ENCODE measurements at regions not wholly inside any gene's neighbourhood (a gene's known extent, or its start where the extent isn't known, plus 50 kb on each side); places are given as distances from the start of the nearest gene placed in this dataset.

DNA sequence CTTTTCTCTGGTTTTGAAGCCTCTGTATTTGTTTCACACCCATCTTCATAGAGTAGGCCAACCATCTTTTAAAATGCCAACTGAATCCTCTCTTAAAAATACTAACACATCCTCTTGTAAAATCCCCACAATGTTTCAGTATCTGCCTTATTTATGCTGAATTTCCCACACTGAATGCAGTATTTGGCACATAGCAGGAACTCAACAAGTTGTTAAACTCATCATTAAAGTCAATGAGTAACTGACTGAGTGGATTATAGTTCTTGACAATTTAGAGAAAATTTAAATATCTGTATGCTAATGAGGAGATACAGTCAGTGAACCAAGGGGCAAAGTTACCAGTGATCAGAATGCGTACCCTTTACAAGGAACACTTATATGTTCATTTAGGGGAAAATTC, 505.5 kb upstream of the PCDH9 start:
- DNase-seq: no peak
- H3K27ac ChIP-seq: no peak overlapping the region

DNA sequence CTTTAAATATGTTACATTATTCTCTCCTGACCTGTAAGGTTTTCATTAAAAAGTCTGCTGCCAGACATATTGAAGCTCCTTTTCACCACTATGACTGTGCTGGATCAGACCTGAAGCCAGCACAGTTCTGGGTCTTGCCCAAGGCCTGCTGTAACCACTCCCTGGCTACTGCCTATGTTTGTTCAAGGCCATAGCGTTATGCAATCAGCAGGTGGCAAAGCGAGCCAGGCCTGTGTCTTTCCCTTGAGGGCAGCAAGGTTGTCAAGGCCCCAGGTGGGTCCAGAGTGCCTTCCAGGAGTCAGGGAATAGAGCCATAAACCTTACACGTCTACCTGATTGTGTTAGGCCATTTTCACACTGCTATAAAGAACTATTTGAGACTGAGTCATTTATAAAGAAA, 496.8 kb upstream of the PCDH9 start:
- Histone ChIP-seq H3K9me3 (peaks cover 0 to 63% (median 55%) of the 10 kb centered on the region in 8 donors), H3K4me1 (no peaks in the 10 kb centered on the region), H3K4me3 (no peak overlapping the region), H3K36me3 (no peaks in the 10 kb centered on the region), H3K27me3 (replicated peaks in 1 of 7) (no peaks in the 10 kb centered on the region), H3K27ac (no peak overlapping the region)
- 60 to 78% (median 67%) methylated on average over 3 of the region's 3 CpGs for WGBS, 5 donors
- intact Hi-C loops (cut with DNase I; ENCODE audit: low total_unique reads): no loop called here
- DNase-seq: no peak
- TF ChIP-seq POLR2AphosphoS5 (IDR thresholded peaks at IDR 0.05) (no peak), POLR2A (IDR thresholded peaks at IDR 0.05) (no peak)
- TF ChIP-seq, protein P1, sequence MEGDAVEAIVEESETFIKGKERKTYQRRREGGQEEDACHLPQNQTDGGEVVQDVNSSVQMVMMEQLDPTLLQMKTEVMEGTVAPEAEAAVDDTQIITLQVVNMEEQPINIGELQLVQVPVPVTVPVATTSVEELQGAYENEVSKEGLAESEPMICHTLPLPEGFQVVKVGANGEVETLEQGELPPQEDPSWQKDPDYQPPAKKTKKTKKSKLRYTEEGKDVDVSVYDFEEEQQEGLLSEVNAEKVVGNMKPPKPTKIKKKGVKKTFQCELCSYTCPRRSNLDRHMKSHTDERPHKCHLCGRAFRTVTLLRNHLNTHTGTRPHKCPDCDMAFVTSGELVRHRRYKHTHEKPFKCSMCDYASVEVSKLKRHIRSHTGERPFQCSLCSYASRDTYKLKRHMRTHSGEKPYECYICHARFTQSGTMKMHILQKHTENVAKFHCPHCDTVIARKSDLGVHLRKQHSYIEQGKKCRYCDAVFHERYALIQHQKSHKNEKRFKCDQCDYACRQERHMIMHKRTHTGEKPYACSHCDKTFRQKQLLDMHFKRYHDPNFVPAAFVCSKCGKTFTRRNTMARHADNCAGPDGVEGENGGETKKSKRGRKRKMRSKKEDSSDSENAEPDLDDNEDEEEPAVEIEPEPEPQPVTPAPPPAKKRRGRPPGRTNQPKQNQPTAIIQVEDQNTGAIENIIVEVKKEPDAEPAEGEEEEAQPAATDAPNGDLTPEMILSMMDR (IDR thresholded peaks at IDR 0.05 in 8 of 11, conservative IDR thresholded peaks at IDR 0.05 in 3 of 11): no peak

More for the DNA sequence above, 505.5 kb upstream of the PCDH9 start:
- no peaks in the 10 kb centered on the region for H3K4me1 ChIP-seq
- H3K36me3 ChIP-seq: no peaks in the 10 kb centered on the region
- peaks cover 0 to 5% (median 0%) of the 10 kb centered on the region in 8 donors for H3K9me3 ChIP-seq
- H3K4me3 ChIP-seq: no peak overlapping the region
- TF ChIP-seq POLR2AphosphoS5 (IDR thresholded peaks at IDR 0.05): no peak
- TF ChIP-seq, protein P1 (IDR thresholded peaks at IDR 0.05 in 8 of 11, conservative IDR thresholded peaks at IDR 0.05 in 3 of 11): no peak
- TF ChIP-seq POLR2A (IDR thresholded peaks at IDR 0.05): no peak
- intact Hi-C loops (cut with DNase I; ENCODE audit: low total_unique reads): no loop called here
- WGBS, 5 donors: 90 to 94% (median 93%) methylated on average over 1 of the region's 1 CpG
- H3K27me3 ChIP-seq (replicated peaks in 1 of 7): no peaks in the 10 kb centered on the region

DNA sequence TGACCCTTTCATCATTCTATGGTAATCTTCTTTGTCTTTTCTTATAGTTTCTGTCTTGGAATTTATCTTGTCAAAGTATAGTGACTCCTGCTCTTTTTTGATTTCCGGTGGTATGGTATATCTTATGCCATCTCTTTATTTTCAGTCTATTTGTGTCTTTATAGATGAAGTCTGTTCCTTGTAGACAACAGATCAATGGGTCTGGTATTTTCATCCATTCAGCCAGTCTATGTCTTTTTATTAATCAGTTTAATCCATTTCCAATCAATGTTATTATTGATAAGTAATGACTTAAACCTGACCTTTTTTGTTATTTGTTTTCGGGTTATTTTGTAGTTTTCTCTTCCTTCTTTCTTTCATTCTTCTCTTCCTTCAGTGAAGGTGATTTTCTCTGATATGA, 495.9 kb upstream of the PCDH9 start:
- WGBS, 5 donors: 58 to 93% (median 86%) methylated on average over 2 of the region's 2 CpGs
- H3K4me3 ChIP-seq: no peak overlapping the region
- DNase-seq: no peak
- H3K36me3 ChIP-seq: no peaks in the 10 kb centered on the region
- H3K27me3 ChIP-seq (replicated peaks in 1 of 7): no peaks in the 10 kb centered on the region
- H3K9me3 ChIP-seq: peaks cover 0 to 64% (median 55%) of the 10 kb centered on the region in 8 donors
- intact Hi-C loops (cut with DNase I; ENCODE audit: low total_unique reads): no loop called here
- no peak overlapping the region for H3K27ac ChIP-seq
- H3K4me1 ChIP-seq: no peaks in the 10 kb centered on the region
- TF ChIP-seq POLR2AphosphoS5 (IDR thresholded peaks at IDR 0.05) (no peak), POLR2A (IDR thresholded peaks at IDR 0.05) (no peak)
- TF ChIP-seq, protein P1 (IDR thresholded peaks at IDR 0.05 in 8 of 11, conservative IDR thresholded peaks at IDR 0.05 in 3 of 11): no peak

DNA sequence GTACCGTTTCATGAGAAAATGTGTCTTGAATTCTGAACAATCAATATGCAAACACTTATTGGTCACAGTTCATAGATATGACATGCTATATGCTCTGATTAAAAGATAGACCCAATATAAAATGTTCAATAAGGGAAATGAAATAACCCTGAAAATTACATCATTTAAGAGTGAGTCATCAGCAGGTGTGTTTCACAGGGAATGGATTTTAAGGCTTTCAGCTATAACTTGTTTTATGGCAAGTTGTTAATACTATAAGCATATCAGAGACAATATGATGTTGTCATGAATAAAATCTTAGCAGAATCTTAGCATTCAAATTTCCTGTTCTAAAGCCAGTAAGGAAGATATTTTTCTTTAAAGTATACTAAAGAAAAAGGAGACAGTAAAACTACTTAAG, 483.4 kb upstream of the PCDH9 start:
- no peaks in the 10 kb centered on the region for H3K27me3 ChIP-seq (replicated peaks in 1 of 7)
- H3K36me3 ChIP-seq: no peaks in the 10 kb centered on the region
- H3K4me1 ChIP-seq: no peaks in the 10 kb centered on the region
- no peak for DNase-seq
- no peak overlapping the region for H3K27ac ChIP-seq
- TF ChIP-seq POLR2A (IDR thresholded peaks at IDR 0.05): no peak
- TF ChIP-seq POLR2AphosphoS5 (IDR thresholded peaks at IDR 0.05): no peak
- TF ChIP-seq, protein P1 (IDR thresholded peaks at IDR 0.05 in 8 of 11, conservative IDR thresholded peaks at IDR 0.05 in 3 of 11): no peak
- H3K4me3 ChIP-seq: no peak overlapping the region
- peaks cover 0 to 19% (median 0%) of the 10 kb centered on the region in 8 donors for H3K9me3 ChIP-seq
- WGBS, 5 donors: 62 to 88% (median 80%) methylated on average over 1 of the region's 1 CpG
- intact Hi-C loops (cut with DNase I; ENCODE audit: low total_unique reads): no loop called here

All from spleen (tissue), 11 donors.